ENCODE measurements at regions not wholly inside any gene's neighbourhood (a gene's known extent, or its start where the extent isn't known, plus 50 kb on each side); places are given as distances from the start of the nearest gene placed in this dataset.

DNA sequence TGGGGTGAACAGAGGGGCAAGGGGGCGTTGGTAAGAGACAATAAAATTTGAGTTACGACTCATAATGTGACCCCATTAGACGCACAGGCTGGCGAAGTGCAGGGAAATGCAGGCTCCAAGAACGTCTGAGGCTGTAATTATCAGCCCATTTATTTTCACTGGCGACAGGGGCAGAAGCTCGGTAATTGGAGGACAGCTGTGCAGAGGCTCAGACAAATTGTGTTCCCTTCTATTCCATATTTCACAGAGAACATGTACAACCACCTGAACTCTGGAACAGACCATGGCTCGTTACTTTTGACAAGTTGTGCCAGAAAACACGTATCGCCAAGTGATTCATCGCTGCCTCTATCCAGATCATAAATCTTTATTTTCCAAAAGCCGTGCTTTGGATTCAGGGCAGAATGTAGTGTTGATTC is 137.3 kb upstream of the FRMD4A start:
- Histone ChIP-seq H3K27ac (no peak overlapping the region), H3K36me3 (no peaks in the 10 kb centered on the region), H3K9me3 (no peaks in the 10 kb centered on the region), H3K4me3 (no peak overlapping the region), H3K27me3 (peaks cover 4% of the 10 kb centered on the region), H3K4me1 (peaks cover 8% of the 10 kb centered on the region)
- WGBS = 35% methylated on average over 12 of the region's 12 CpGs
- no peak for DNase-seq (ENCODE audit: low spot score in 2 of 2)
- no peak for TF ChIP-seq EP300 (IDR thresholded peaks at IDR 0.05)
- TF ChIP-seq POLR2A (IDR thresholded peaks at IDR 0.05) = no peak
- no peak for TF ChIP-seq POLR2AphosphoS5 (IDR thresholded peaks at IDR 0.05)
- TF ChIP-seq, protein P1, sequence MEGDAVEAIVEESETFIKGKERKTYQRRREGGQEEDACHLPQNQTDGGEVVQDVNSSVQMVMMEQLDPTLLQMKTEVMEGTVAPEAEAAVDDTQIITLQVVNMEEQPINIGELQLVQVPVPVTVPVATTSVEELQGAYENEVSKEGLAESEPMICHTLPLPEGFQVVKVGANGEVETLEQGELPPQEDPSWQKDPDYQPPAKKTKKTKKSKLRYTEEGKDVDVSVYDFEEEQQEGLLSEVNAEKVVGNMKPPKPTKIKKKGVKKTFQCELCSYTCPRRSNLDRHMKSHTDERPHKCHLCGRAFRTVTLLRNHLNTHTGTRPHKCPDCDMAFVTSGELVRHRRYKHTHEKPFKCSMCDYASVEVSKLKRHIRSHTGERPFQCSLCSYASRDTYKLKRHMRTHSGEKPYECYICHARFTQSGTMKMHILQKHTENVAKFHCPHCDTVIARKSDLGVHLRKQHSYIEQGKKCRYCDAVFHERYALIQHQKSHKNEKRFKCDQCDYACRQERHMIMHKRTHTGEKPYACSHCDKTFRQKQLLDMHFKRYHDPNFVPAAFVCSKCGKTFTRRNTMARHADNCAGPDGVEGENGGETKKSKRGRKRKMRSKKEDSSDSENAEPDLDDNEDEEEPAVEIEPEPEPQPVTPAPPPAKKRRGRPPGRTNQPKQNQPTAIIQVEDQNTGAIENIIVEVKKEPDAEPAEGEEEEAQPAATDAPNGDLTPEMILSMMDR (IDR thresholded peaks at IDR 0.05) = no peak

DNA sequence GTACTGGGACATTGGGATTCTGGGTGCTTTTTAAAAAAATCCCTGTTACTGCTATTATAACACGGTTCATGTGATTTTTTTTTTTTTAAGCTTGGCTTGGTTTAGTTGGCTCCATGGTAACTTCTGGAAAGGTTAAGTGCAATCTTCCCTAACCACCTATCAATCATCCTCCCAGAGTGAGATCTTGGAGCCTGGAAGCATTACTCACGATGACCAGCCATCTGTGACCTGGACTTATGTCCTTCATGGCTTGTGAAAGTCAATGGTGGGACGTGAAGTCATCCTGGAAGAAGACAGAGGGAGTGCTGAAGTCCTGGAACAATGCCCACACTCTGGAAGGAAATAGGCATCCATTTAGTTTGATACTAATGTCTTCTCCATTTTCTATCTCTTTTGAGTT is 135.5 kb upstream of the FRMD4A start:
- no peak for DNase-seq (ENCODE audit: low spot score in 2 of 2)
- TF ChIP-seq POLR2A (IDR thresholded peaks at IDR 0.05) (no peak), POLR2AphosphoS5 (IDR thresholded peaks at IDR 0.05) (no peak), EP300 (IDR thresholded peaks at IDR 0.05) (no peak)
- TF ChIP-seq, protein P1 (IDR thresholded peaks at IDR 0.05) = no peak
- Histone ChIP-seq H3K27ac (no peak overlapping the region), H3K27me3 (peaks cover 4% of the 10 kb centered on the region), H3K9me3 (no peaks in the 10 kb centered on the region), H3K4me1 (peaks cover 8% of the 10 kb centered on the region), H3K36me3 (no peaks in the 10 kb centered on the region), H3K4me3 (no peak overlapping the region)
- WGBS = 24% methylated on average over 3 of the region's 3 CpGs

DNA sequence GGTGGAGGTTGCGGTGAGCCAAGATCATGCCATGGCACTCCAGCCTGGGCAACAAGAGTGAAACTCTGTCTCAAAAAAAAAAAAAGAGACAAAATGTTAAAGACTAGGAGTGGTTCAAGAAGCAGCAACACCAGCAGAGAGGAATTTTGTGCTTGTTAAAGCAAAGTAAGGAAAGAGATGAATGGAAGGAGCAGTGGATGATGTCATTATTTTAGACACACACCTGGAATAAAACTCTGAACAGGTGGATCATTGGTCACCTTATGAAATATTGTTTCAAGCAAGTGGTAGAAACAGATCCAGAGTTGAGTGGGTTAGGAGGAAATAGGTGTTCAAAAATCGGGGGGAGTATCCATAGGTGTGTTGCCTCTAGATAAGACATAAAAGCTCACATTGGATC is 129.7 kb upstream of the FRMD4A start:
- Histone ChIP-seq H3K9me3 (no peaks in the 10 kb centered on the region), H3K4me1 (no peaks in the 10 kb centered on the region), H3K27ac (no peak overlapping the region), H3K27me3 (no peaks in the 10 kb centered on the region), H3K36me3 (no peaks in the 10 kb centered on the region), H3K4me3 (no peak overlapping the region)
- 93% methylated on average over 2 of the region's 2 CpGs for WGBS
- no peak for TF ChIP-seq EP300 (IDR thresholded peaks at IDR 0.05)
- TF ChIP-seq POLR2AphosphoS5 (IDR thresholded peaks at IDR 0.05) = no peak
- TF ChIP-seq, protein P1 (IDR thresholded peaks at IDR 0.05) = no peak
- TF ChIP-seq POLR2A (IDR thresholded peaks at IDR 0.05) = no peak
- no peak for DNase-seq (ENCODE audit: low spot score in 2 of 2)

GRCh38 chr10:14459665-14460064 is 128.9 kb upstream of the FRMD4A start:
- no peaks in the 10 kb centered on the region for H3K27me3 ChIP-seq
- DNase-seq (ENCODE audit: low spot score in 2 of 2) = no peak
- 30% methylated on average over 2 of the region's 2 CpGs for WGBS

DNA sequence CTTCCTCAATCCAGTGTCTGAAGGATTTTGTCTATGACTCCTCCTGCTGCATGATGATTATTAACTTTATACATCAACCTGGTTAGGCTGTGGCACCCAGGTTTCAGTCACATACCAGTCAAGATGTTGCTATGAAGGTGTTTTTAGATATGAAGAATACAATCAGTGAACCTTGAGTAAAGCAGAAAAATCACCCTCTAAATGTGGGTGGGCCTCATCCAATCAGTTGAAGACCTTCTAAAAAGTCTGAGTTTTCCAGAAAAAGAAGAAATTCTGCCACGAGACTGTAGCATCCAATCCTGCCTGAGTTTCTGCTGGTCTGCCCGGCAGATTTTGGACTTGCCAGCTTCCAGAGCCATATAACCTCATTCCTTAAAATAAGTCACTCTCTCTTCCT is 126.1 kb upstream of the FRMD4A start:
- TF ChIP-seq POLR2AphosphoS5 (IDR thresholded peaks at IDR 0.05) (no peak), EP300 (IDR thresholded peaks at IDR 0.05) (no peak), POLR2A (IDR thresholded peaks at IDR 0.05) (no peak)
- TF ChIP-seq, protein P1 (IDR thresholded peaks at IDR 0.05) = no peak
- WGBS = 94% methylated on average over 2 of the region's 2 CpGs
- DNase-seq (ENCODE audit: low spot score in 2 of 2) = no peak
- Histone ChIP-seq H3K36me3 (no peaks in the 10 kb centered on the region), H3K9me3 (no peaks in the 10 kb centered on the region), H3K27ac (no peak overlapping the region), H3K27me3 (no peaks in the 10 kb centered on the region), H3K4me1 (no peaks in the 10 kb centered on the region), H3K4me3 (no peak overlapping the region)

More at GRCh38 chr10:14459665-14460064, 128.9 kb upstream of the FRMD4A start:
- Histone ChIP-seq H3K4me1 (no peaks in the 10 kb centered on the region), H3K36me3 (no peaks in the 10 kb centered on the region), H3K27ac (no peak overlapping the region), H3K4me3 (no peak overlapping the region), H3K9me3 (no peaks in the 10 kb centered on the region)
- TF ChIP-seq POLR2AphosphoS5 (IDR thresholded peaks at IDR 0.05) (no peak), POLR2A (IDR thresholded peaks at IDR 0.05) (no peak), EP300 (IDR thresholded peaks at IDR 0.05) (no peak)
- TF ChIP-seq, protein P1 (IDR thresholded peaks at IDR 0.05) = no peak

All from suprapubic skin (tissue), 4 donors.